Fibroblast of lung (primary cell): ENCODE measurements at regions not wholly inside any gene's neighbourhood (a gene's known extent, or its start where the extent isn't known, plus 50 kb on each side); places are given as distances from the start of the nearest gene placed in this dataset.

Experiments
- DNase-seq, 2 donors: peaks; one replicate each; pipeline versions ENCODE4 v3.0.0 to v3.0.0-alpha.2; 2010; ENCODE audit warnings: low read depth in 2 of 2
- H2AFZ ChIP-seq: 2 replicates; pipeline ENCODE4 v1.5.1; 2012; ENCODE audit warnings: low read length, control low read depth, inconsistent platforms
- H3K27ac ChIP-seq: 2 replicates; pipeline ENCODE4 v1.5.1; 2011; ENCODE audit warnings: low read length, control low read depth; ENCODE audit not compliant: insufficient read depth
- H3K27me3 ChIP-seq: 2 replicates; pipeline ENCODE4 v1.5.1; 2011; ENCODE audit warnings: mild to moderate bottlenecking, low read length; ENCODE audit not compliant: control insufficient read depth, insufficient read depth
- H3K36me3 ChIP-seq: 2 replicates; pipeline ENCODE4 v1.5.1; 2011; ENCODE audit warnings: low read length; ENCODE audit not compliant: control insufficient read depth, insufficient read depth
- H3K4me1 ChIP-seq: 2 replicates; pipeline ENCODE4 v1.5.1; 2011; ENCODE audit warnings: low read length; ENCODE audit not compliant: control insufficient read depth, insufficient read depth; ENCODE audit errors: extremely low read depth
- H3K4me2 ChIP-seq: 2 replicates; pipeline ENCODE4 v1.5.1; 2011; ENCODE audit warnings: low read length, control low read depth; ENCODE audit not compliant: insufficient read depth; ENCODE audit errors: extremely low read depth
- H3K4me3 ChIP-seq, 4 experiments: fragments of 200-600 bp in 1 of 4; sonication (generic) in 1 of 4; replicated peaks in 1 of 4; 2 replicates each; pipeline ENCODE4 v1.5.1; 2011 to 2016; ENCODE audit warnings: low read length in 4 of 4, low read depth in 3 of 4, mild to moderate bottlenecking in 3 of 4, control low read depth in 2 of 4, inconsistent platforms in 1 of 4, mixed read lengths in 1 of 4; ENCODE audit not compliant: insufficient read depth in 1 of 4; ENCODE audit errors: control extremely low read depth in 1 of 4
- H3K79me2 ChIP-seq: 2 replicates; pipeline ENCODE4 v1.5.1; 2012; ENCODE audit warnings: mild to moderate bottlenecking, low read length, inconsistent platforms; ENCODE audit not compliant: control insufficient read depth, insufficient read depth
- H3K9ac ChIP-seq: 2 replicates; pipeline ENCODE4 v1.5.1; 2011; ENCODE audit warnings: mild to moderate bottlenecking, low read length, control low read depth; ENCODE audit not compliant: insufficient read depth
- H3K9me3 ChIP-seq: 2 replicates; pipeline ENCODE4 v1.5.1; 2012; ENCODE audit warnings: low read depth, low read length; ENCODE audit not compliant: control insufficient read depth, insufficient read depth
- H4K20me1 ChIP-seq: 2 replicates; pipeline ENCODE4 v1.5.1; 2011; ENCODE audit warnings: low read length; ENCODE audit not compliant: control insufficient read depth, insufficient read depth; ENCODE audit errors: extremely low read depth
- CTCF ChIP-seq, 2 donors: IDR thresholded peaks in 1 of 2; conservative IDR thresholded peaks in 1 of 2; 1 replicate in 1 of 2; 2 replicates in 1 of 2; pipeline ENCODE4 v1.5.1; 2011 to 2012; ENCODE audit warnings: low read length in 2 of 2, control low read depth in 1 of 2, inconsistent platforms in 1 of 2, low read depth in 1 of 2, mild to moderate bottlenecking in 1 of 2
- EZH2 ChIP-seq: IDR thresholded peaks from 2 replicates; pipeline ENCODE4 v1.5.1; 2012; ENCODE audit warnings: low read length, control low read depth, mild to moderate bottlenecking; ENCODE audit errors: missing control alignments

GRCh38 chr11:71309181-71309580 lies 56.8 kb upstream of the SHANK2 start:
- Histone ChIP-seq H3K9me3 (no peaks in the 10 kb centered on the region), H3K36me3 (no peaks in the 10 kb centered on the region), H3K27ac (no peak overlapping the region), H3K27me3 (peaks cover 2% of the 10 kb centered on the region), H4K20me1 (no peaks in the 10 kb centered on the region), H3K79me2 (no peaks in the 10 kb centered on the region), H3K4me1 (no peaks in the 10 kb centered on the region), H3K4me3 (no peak overlapping the region), H3K4me2 (no peak overlapping the region), H2AFZ (no peak overlapping the region), H3K9ac (no peak overlapping the region)
- no peak for DNase-seq
- TF ChIP-seq CTCF (conservative IDR thresholded peaks at IDR 0.05 in 1 of 2, IDR thresholded peaks at IDR 0.05 in 1 of 2; ENCODE audit: low read depth in 1 of 2, low read length in 2 of 2) = no peak
- TF ChIP-seq EZH2 = no peak

- no peak for DNase-seq
Observed at GRCh38 chr11:71307811-71308645, 55.7 kb upstream of the SHANK2 start.

More at GRCh38 chr11:71307811-71308645, 55.7 kb upstream of the SHANK2 start:
- Histone ChIP-seq H3K79me2 (no peaks in the 10 kb centered on the region), H3K9me3 (no peaks in the 10 kb centered on the region), H3K4me1 (no peaks in the 10 kb centered on the region), H2AFZ (no peak overlapping the region), H3K9ac (no peak overlapping the region), H3K4me2 (no peak overlapping the region), H3K36me3 (no peaks in the 10 kb centered on the region), H3K27ac (no peak overlapping the region), H4K20me1 (no peaks in the 10 kb centered on the region), H3K27me3 (no peaks in the 10 kb centered on the region), H3K4me3 (no peak overlapping the region)
- TF ChIP-seq EZH2 (no peak), CTCF (conservative IDR thresholded peaks at IDR 0.05 in 1 of 2, IDR thresholded peaks at IDR 0.05 in 1 of 2; ENCODE audit: low read depth in 1 of 2, low read length in 2 of 2) (no peak)
